HG03060 (cell line): ENCODE measurements at regions not wholly inside any gene's neighbourhood (a gene's known extent, or its start where the extent isn't known, plus 50 kb on each side); places are given as distances from the start of the nearest gene placed in this dataset.

Experiments used
- ATAC-seq: cut with Tn5 transposase; IDR thresholded peaks from one replicate; pipeline ENCODE4 v1.9.1; 2021; ENCODE audit warnings: low read depth, moderate number of reproducible peaks; ENCODE audit not compliant: unreplicated experiment

GRCh38 chr3:72698154-72698917 lies 149.9 kb downstream of the SHQ1 start:
- ATAC-seq, result no peak

GRCh38 chr3:72697717-72698116 lies 150.5 kb downstream of the SHQ1 start:
- no peak for ATAC-seq

GRCh38 chr3:72696815-72697214 lies 151.4 kb downstream of the SHQ1 start:
- ATAC-seq, result no peak

GRCh38 chr3:72694398-72694797 lies 153.8 kb downstream of the SHQ1 start:
- ATAC-seq, result no peak

- ATAC-seq, result no peak
Measured at GRCh38 chr3:72692990-72693389, 155.3 kb downstream of the SHQ1 start.

GRCh38 chr3:72690629-72691028 lies 157.6 kb downstream of the SHQ1 start:
- no peak for ATAC-seq

GRCh38 chr3:72682936-72683452 lies 165.3 kb downstream of the SHQ1 start:
- ATAC-seq, result no peak

- ATAC-seq, result no peak
Measured at GRCh38 chr3:72681598-72681997, 166.6 kb downstream of the SHQ1 start.

- no peak for ATAC-seq
Measured at GRCh38 chr3:72680766-72681165, 167.5 kb downstream of the SHQ1 start.

- no peak for ATAC-seq
Measured at GRCh38 chr3:72679540-72680198, 168.6 kb downstream of the SHQ1 start.

GRCh38 chr3:72678867-72679266 lies 169.4 kb downstream of the SHQ1 start:
- no peak for ATAC-seq

- no peak for ATAC-seq
Measured at GRCh38 chr3:72678380-72678779, 169.9 kb downstream of the SHQ1 start.

- ATAC-seq, result no peak
Measured at GRCh38 chr3:72675243-72675642, 173.0 kb downstream of the SHQ1 start.

- no peak for ATAC-seq
Measured at GRCh38 chr3:72673011-72673771, 175.1 kb downstream of the SHQ1 start.

GRCh38 chr3:72669224-72669623 lies 179.0 kb downstream of the SHQ1 start:
- ATAC-seq, result no peak

- ATAC-seq, result no peak
Measured at GRCh38 chr3:72666447-72666755, 181.8 kb downstream of the SHQ1 start.

- no peak for ATAC-seq
Measured at GRCh38 chr3:72665701-72666446, 182.4 kb downstream of the SHQ1 start.

- ATAC-seq, result no peak
Measured at GRCh38 chr3:72665103-72665502, 183.1 kb downstream of the SHQ1 start.

GRCh38 chr3:72664184-72664975 lies 183.9 kb downstream of the SHQ1 start:
- ATAC-seq, result no peak

- ATAC-seq, result no peak
Measured at GRCh38 chr3:72663429-72663828, 184.8 kb downstream of the SHQ1 start.
